ENCODE measurements at regions not wholly inside any gene's neighbourhood (a gene's known extent, or its start where the extent isn't known, plus 50 kb on each side); places are given as distances from the start of the nearest gene placed in this dataset.
"Not testable (repeated sequence)": the region's sequence is repeated elsewhere in the genome, so short reads cannot be mapped to it uniquely, and the experiment has no call there.

- no peaks in the 10 kb centered on the region for H3K4me1 Mint-ChIP-seq
- no peak overlapping the region for H3K27ac Mint-ChIP-seq
- peaks cover 1% of the 10 kb centered on the region for H3K27me3 Mint-ChIP-seq
These were observed 216.1 kb downstream of the ICOS start for GRCh38 chr2:204152616-204153015.

DNA sequence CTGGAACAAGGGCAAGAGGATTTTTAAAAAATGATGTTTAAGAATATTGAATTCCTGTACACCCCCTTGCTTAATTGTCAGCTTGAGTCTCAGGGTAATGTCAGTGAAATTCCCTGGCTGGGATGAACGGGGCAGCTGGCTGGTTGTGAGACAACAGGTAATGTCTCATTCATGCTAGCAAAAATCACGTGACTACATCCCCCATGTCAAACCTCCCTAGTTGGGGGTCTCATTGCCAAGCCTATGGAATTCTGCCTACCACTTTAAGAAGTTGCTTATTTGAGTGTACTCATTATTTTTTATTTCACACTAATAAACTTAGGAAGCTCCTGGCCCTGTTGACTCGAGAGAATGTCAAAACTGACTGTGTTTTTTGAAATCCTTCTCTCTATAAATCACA lies 218.3 kb downstream of the ICOS start:
- no peak overlapping the region for H3K4me3 Mint-ChIP-seq
- peaks cover 2% of the 10 kb centered on the region for H3K9me3 Mint-ChIP-seq
- H3K27me3 Mint-ChIP-seq: peaks cover 1% of the 10 kb centered on the region
- ATAC-seq (ENCODE audit: low read depth): no peak
- H3K36me3 Mint-ChIP-seq: no peaks in the 10 kb centered on the region
- no peak for DNase-seq (ENCODE audit: low spot score in 2 of 2)
- no peaks in the 10 kb centered on the region for H3K4me1 Mint-ChIP-seq
- H3K27ac Mint-ChIP-seq: no peak overlapping the region

More at GRCh38 chr2:204152616-204153015, 216.1 kb downstream of the ICOS start:
- no peaks in the 10 kb centered on the region for H3K36me3 Mint-ChIP-seq
- H3K4me3 Mint-ChIP-seq: no peak overlapping the region
- H3K9me3 Mint-ChIP-seq: peaks cover 2% of the 10 kb centered on the region
- no peak for DNase-seq (ENCODE audit: low spot score in 2 of 2)
- no peak for ATAC-seq (ENCODE audit: low read depth)

- peaks cover 2% of the 10 kb centered on the region for H3K9me3 Mint-ChIP-seq
- no peaks in the 10 kb centered on the region for H3K36me3 Mint-ChIP-seq
- H3K27me3 Mint-ChIP-seq: peaks cover 3% of the 10 kb centered on the region
- no peak overlapping the region for H3K4me3 Mint-ChIP-seq
- no peak for DNase-seq (ENCODE audit: low spot score in 2 of 2)
- no peaks in the 10 kb centered on the region for H3K4me1 Mint-ChIP-seq
- no peak overlapping the region for H3K27ac Mint-ChIP-seq
- ATAC-seq (ENCODE audit: low read depth): no peak
These were observed 219.9 kb downstream of the ICOS start for GRCh38 chr2:204156456-204156855.

DNA sequence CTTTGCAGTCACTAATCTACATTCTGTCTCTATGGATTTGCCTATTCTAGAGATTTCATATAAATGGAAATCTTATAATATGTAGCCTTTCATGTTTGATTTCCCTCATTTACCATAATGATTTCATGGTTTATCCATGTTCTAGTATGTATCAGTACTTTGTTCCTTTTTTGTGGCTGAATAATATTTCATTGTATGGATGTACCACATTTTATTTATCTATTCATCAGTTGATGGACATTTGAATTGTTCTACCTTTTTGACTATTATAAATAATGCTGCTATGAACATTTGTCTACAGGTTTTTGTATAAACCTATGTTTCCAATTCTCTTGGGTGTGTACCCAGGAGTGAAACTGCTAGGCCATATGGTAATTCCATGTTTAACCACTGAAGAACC lies 221.1 kb downstream of the ICOS start:
- Mint-ChIP-seq H3K4me1 (no peaks in the 10 kb centered on the region), H3K27ac (no peak overlapping the region)

DNA sequence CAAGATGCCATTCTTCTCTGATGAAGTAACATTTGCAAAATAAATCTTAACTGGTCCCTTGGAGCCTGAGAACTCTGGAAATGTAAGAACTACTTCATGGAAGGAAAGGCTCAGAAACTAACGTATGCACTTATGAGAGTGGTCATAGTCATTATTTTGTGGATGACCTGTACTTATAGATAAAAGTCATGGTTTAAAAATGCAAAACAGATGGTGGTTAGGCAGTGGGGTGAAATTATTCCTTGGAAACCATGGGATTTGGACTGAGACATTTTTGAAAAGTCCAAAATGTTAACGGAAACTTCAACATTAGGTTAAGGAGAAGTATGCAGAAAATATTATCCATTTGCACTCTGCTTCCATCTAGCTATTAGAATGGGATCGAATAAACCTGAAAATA lies 223.0 kb downstream of the ICOS start:
- peaks cover 3% of the 10 kb centered on the region for H3K9me3 Mint-ChIP-seq
- H3K4me1 Mint-ChIP-seq: no peaks in the 10 kb centered on the region
- no peaks in the 10 kb centered on the region for H3K36me3 Mint-ChIP-seq

More for the DNA sequence above, 221.1 kb downstream of the ICOS start:
- Mint-ChIP-seq H3K9me3 (peaks cover 2% of the 10 kb centered on the region), H3K4me3 (no peak overlapping the region), H3K36me3 (no peaks in the 10 kb centered on the region), H3K27me3 (peaks cover 2% of the 10 kb centered on the region)
- no peak for DNase-seq (ENCODE audit: low spot score in 2 of 2)
- no peak for ATAC-seq (ENCODE audit: low read depth)

GRCh38 chr2:204160989-204161388 lies 224.4 kb downstream of the ICOS start:
- no peak overlapping the region for H3K27ac Mint-ChIP-seq
- H3K4me1 Mint-ChIP-seq: no peaks in the 10 kb centered on the region
- DNase-seq (ENCODE audit: low spot score in 2 of 2): no peak
- no peaks in the 10 kb centered on the region for H3K36me3 Mint-ChIP-seq
- H3K4me3 Mint-ChIP-seq: no peak overlapping the region
- no peak for ATAC-seq (ENCODE audit: low read depth)
- peaks cover 2% of the 10 kb centered on the region for H3K27me3 Mint-ChIP-seq
- H3K9me3 Mint-ChIP-seq: peaks cover 3% of the 10 kb centered on the region

More for the DNA sequence above, 223.0 kb downstream of the ICOS start:
- H3K27me3 Mint-ChIP-seq: peaks cover 2% of the 10 kb centered on the region
- H3K4me3 Mint-ChIP-seq: no peak overlapping the region
- DNase-seq (ENCODE audit: low spot score in 2 of 2) (no peak), ATAC-seq (ENCODE audit: low read depth) (no peak)
- H3K27ac Mint-ChIP-seq: no peak overlapping the region

DNA sequence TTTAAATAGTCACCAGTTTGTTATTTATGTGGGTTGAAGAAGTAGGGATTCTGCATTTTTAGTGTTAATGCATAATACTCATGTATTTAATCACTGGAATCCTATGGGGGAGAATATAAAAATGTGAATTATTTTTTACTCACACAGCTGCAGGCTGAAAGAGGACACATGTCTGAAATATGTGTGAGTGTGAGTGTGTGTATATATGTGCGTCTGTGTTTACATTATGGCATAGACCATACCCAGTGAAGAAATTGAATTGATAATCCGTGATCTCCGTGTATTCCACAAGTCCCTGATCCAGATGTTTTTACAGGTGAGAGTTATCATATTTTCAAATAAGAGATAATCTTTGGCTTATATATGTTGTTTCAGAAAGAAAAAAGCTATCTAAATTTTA lies 225.3 kb downstream of the ICOS start:
- Mint-ChIP-seq H3K4me3 (no peak overlapping the region), H3K27ac (no peak overlapping the region), H3K9me3 (peaks cover 1% of the 10 kb centered on the region), H3K27me3 (peaks cover 2% of the 10 kb centered on the region), H3K36me3 (no peaks in the 10 kb centered on the region), H3K4me1 (no peaks in the 10 kb centered on the region)
- DNase-seq (ENCODE audit: low spot score in 2 of 2): no peak
- no peak for ATAC-seq (ENCODE audit: low read depth)

GRCh38 chr2:204166961-204167360 lies 230.4 kb downstream of the ICOS start:
- Mint-ChIP-seq H3K36me3 (no peaks in the 10 kb centered on the region), H3K27me3 (no peaks in the 10 kb centered on the region), H3K4me3 (no peak overlapping the region), H3K27ac (no peak overlapping the region), H3K9me3 (peaks cover 1% of the 10 kb centered on the region), H3K4me1 (no peaks in the 10 kb centered on the region)
- no peak for ATAC-seq (ENCODE audit: low read depth)
- DNase-seq (ENCODE audit: low spot score in 2 of 2): no peak

- not testable (repeated sequence) for H3K36me3 Mint-ChIP-seq; ATAC-seq (ENCODE audit: low read depth); H3K4me1 Mint-ChIP-seq; DNase-seq (ENCODE audit: low spot score in 2 of 2); H3K4me3 Mint-ChIP-seq; H3K27ac Mint-ChIP-seq; H3K27me3 Mint-ChIP-seq; H3K9me3 Mint-ChIP-seq
These were observed 231.1 kb downstream of the ICOS start for GRCh38 chr2:204167670-204168069.

DNA sequence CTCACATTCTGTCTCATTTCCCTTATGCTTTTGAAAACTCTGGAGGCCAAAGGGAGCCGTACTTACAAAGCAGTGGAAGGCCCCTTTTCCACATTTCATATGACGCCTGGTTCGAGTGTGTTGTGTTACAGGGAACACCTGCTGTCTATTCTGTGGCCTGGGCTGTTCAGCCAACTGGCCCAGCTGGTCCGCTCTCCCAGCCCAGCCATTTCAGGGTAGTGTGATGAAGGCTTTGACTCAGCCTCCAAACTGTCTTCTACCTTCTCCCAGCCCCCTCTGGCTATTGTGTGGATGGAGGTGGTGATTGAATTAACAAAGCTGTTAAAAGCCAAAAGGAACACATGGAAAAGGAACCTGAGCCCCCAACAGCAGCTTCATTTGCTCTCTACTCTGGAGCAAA lies 233.8 kb downstream of the ICOS start:
- Mint-ChIP-seq H3K27ac (no peak overlapping the region), H3K4me1 (no peaks in the 10 kb centered on the region), H3K36me3 (no peaks in the 10 kb centered on the region), H3K4me3 (no peak overlapping the region), H3K27me3 (no peaks in the 10 kb centered on the region), H3K9me3 (no peaks in the 10 kb centered on the region)
- ATAC-seq (ENCODE audit: low read depth): no peak
- DNase-seq (ENCODE audit: low spot score in 2 of 2): no peak

DNA sequence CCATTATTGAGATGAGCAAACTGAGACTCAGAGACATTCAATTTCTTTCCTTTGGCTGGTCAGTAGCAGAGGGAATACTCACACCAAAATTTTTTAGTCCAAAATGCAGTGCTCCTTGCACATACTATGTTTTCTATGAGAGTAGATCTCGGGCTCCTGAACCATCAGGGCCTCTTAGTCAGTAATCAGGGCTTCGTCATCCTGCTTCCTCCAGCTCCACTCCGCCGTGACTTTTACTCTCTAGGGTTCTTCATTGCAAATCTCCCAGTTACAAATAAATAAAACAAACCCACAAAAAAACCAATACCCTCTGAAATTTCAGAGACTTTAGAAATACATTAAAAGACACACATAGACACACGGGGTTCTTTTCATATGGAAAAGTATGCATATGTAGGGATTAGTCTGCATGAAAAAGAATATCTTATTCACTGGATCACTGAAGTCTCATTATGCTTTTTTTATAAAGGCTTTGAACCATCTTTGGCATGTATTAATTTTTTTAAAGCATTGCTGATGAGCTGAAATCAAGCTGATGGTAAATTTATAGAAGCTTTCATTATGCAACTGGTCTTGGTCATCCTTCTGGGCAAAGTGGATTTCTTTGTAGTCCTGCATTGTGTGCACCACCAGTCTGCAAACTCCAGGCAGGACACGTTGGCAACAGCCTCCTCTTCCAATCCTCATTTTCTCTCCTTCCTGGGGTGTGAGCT lies 235.0 kb downstream of the ICOS start:
- no peaks in the 10 kb centered on the region for H3K4me1 Mint-ChIP-seq
- no peaks in the 10 kb centered on the region for H3K36me3 Mint-ChIP-seq
- H3K4me3 Mint-ChIP-seq: no peak overlapping the region
- H3K9me3 Mint-ChIP-seq: peaks cover 1% of the 10 kb centered on the region
- no peak for ATAC-seq (ENCODE audit: low read depth)
- no peaks in the 10 kb centered on the region for H3K27me3 Mint-ChIP-seq
- no peak for DNase-seq (ENCODE audit: low spot score in 2 of 2)
- no peak overlapping the region for H3K27ac Mint-ChIP-seq

- no peak for ATAC-seq (ENCODE audit: low read depth)
- DNase-seq (ENCODE audit: low spot score in 2 of 2): no peak
- H3K4me3 Mint-ChIP-seq: no peak overlapping the region
- peaks cover 3% of the 10 kb centered on the region for H3K9me3 Mint-ChIP-seq
- H3K27ac Mint-ChIP-seq: no peak overlapping the region
- no peaks in the 10 kb centered on the region for H3K27me3 Mint-ChIP-seq
- H3K4me1 Mint-ChIP-seq: no peaks in the 10 kb centered on the region
- no peaks in the 10 kb centered on the region for H3K36me3 Mint-ChIP-seq
These were observed 235.6 kb downstream of the ICOS start for GRCh38 chr2:204172145-204172600.

- DNase-seq (ENCODE audit: low spot score in 2 of 2) (no peak), ATAC-seq (ENCODE audit: low read depth) (no peak)
- peaks cover 6% of the 10 kb centered on the region for H3K9me3 Mint-ChIP-seq
- H3K27me3 Mint-ChIP-seq: peaks cover 4% of the 10 kb centered on the region
- no peak overlapping the region for H3K27ac Mint-ChIP-seq
- H3K36me3 Mint-ChIP-seq: no peaks in the 10 kb centered on the region
- H3K4me3 Mint-ChIP-seq: no peak overlapping the region
- no peaks in the 10 kb centered on the region for H3K4me1 Mint-ChIP-seq
These were observed 237.5 kb downstream of the ICOS start for GRCh38 chr2:204174034-204174433.

DNA sequence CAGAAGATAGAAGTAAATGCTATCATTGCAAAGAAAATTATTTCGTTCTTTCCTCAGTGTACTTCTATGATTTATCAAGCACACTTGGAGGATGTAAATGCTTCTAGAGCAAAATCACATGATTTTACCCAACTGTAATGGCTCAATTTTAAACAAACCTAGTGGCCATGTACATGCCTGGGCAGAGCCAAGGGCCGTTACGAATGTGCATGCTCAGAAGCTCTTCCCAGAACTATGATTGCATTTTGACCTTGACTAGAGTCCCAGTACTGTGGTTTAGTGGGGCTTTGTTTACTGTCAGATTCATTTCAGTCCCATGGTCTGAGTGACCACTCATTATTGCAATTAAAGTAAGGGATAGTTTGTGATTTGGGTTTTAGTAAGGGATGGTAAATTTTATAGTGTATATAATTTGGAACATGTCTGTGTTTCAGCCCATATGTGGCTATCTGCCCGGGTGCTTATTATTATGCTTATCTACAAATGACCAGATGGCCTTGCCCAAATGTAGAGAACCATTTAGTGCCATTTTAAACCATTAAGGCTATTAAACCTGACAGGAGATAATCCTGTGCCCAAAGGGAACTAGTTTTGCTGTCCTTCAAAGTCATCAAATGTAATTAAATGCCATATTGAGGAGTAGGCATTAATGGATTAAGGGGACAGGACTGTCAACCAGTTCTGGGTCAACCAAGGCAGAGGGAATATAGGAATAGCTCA lies 239.1 kb downstream of the ICOS start:
- H3K36me3 Mint-ChIP-seq: no peaks in the 10 kb centered on the region
- H3K27me3 Mint-ChIP-seq: peaks cover 4% of the 10 kb centered on the region
- ATAC-seq (ENCODE audit: low read depth) (no peak), DNase-seq (ENCODE audit: low spot score in 2 of 2) (no peak)
- no peaks in the 10 kb centered on the region for H3K4me1 Mint-ChIP-seq
- peaks cover 6% of the 10 kb centered on the region for H3K9me3 Mint-ChIP-seq
- H3K27ac Mint-ChIP-seq: no peak overlapping the region
- H3K4me3 Mint-ChIP-seq: no peak overlapping the region

DNA sequence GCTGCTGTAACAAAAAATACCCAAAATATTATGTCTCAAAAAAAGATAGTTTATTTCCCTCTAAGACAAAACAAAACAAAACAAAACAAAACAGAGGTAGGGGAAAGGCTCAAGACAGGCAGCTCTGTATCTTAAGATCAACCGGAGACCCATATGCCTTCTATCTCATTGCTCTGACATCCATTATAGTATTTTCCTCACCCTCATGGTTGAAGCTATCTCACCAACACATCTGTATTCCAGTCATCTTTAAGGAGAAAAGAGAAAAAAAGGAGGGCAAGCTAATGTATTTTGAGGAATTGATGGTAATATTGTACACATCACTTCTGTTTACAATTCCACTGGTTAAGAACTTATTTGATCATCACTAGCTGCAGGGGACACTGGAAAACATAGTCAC lies 239.7 kb downstream of the ICOS start:
- Mint-ChIP-seq H3K9me3 (peaks cover 6% of the 10 kb centered on the region), H3K27ac (no peak overlapping the region), H3K4me3 (no peak overlapping the region), H3K36me3 (no peaks in the 10 kb centered on the region), H3K4me1 (no peaks in the 10 kb centered on the region), H3K27me3 (peaks cover 4% of the 10 kb centered on the region)
- no peak for ATAC-seq (ENCODE audit: low read depth)
- no peak for DNase-seq (ENCODE audit: low spot score in 2 of 2)
